ENCODE measurements at regions not wholly inside any gene's neighbourhood (a gene's known extent, or its start where the extent isn't known, plus 50 kb on each side); places are given as distances from the start of the nearest gene placed in this dataset.

DNA sequence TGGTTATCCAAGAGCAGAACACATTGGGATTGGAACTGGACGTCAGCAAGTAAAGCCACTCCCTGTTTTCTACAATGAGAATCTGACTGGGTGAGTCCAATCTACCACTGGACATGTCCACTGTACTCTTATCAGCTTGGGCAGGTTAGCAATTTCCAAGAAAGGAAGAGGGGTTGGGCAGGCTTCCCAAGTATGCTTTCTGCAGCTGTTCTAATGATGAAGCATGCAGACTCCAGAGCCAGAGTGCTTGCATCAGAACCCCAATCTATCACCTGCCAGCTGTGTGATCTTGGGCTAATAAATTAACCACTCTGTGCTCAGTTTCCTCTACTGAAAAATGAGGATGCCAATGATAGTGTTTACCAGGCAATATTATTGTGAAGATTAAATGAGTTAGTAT, 92.0 kb downstream of the EMP1 start:
- TF ChIP-seq DPF2 (IDR thresholded peaks at IDR 0.05) (no peak), NR2C2 (IDR thresholded peaks at IDR 0.05; ENCODE audit: borderline replicate concordance, control insufficient read depth, insufficient read length, low read depth) (no peak), POLR2A (IDR thresholded peaks at IDR 0.05; ENCODE audit: low read depth, low read length) (no peak)
- POLR2A ChIA-PET, result no interaction called here
- no peaks in the 10 kb centered on the region for H3K4me1 ChIP-seq (ENCODE audit: control insufficient read depth, insufficient read depth, low read length)
- CTCF ChIA-PET, result no interaction called here
- no peak overlapping the region for H2AFZ ChIP-seq (ENCODE audit: control insufficient read depth, low read depth, low read length)
- SMC1A ChIA-PET (ENCODE audit: uncharacterized antibody, unreplicated experiment), result interaction anchor here (0.5 to 0.6 kb wide), 2 partner anchors 705 to 1861 kb away, joined by 3 read pairs; no protein-coding TSS in a partner anchor
- no peaks in the 10 kb centered on the region for H3K36me3 ChIP-seq (ENCODE audit: control insufficient read depth in 2 of 2, insufficient read depth in 2 of 2, low read length in 1 of 2)
- no peak for ATAC-seq
- no peak overlapping the region for H3K4me3 ChIP-seq
- no peaks in the 10 kb centered on the region for H3K9me3 ChIP-seq (replicated peaks; ENCODE audit: control insufficient read depth, insufficient read depth, low read length)
- no peak overlapping the region for H3K4me2 ChIP-seq (ENCODE audit: control insufficient read depth, insufficient read depth)
- no peak overlapping the region for H3K27ac ChIP-seq (ENCODE audit: control insufficient read depth, insufficient read depth)
- RAD21 ChIA-PET (ENCODE audit: unreplicated experiment), result no interaction called here
- H3K27me3 ChIP-seq (replicated peaks in 1 of 2; ENCODE audit: control insufficient read depth in 2 of 2, insufficient read depth in 2 of 2, low read length in 1 of 2), result peaks cover 0 to 2% of the 10 kb centered on the region in 2 experiments; a peak in 1 of 4 replicates
- no peak for FAIRE-seq
- no peak for DNase-seq (ENCODE audit: low read depth, low spot score)
- no peaks in the 10 kb centered on the region; the same call in 1 of the 2 replicates for H4K20me1 ChIP-seq (ENCODE audit: control insufficient read depth, insufficient read depth)
- no peaks in the 10 kb centered on the region for H3K79me2 ChIP-seq (ENCODE audit: control insufficient read depth, insufficient read depth, low read length)
- in situ Hi-C loops (cut with MboI), result no loop called here
- no TSS peak for BruUV-seq (replicated peaks)
- intact Hi-C loops (cut with micrococcal nuclease; ENCODE audit: unreplicated experiment), result no loop called here
- WGBS (ENCODE audit: insufficient coverage, insufficient replicate concordance, low lambda C conversion rate, missing lambda C conversion rate), result 21% methylated on average over 1 of the region's 1 CpG
- no peak overlapping the region for H3K9ac ChIP-seq (ENCODE audit: control insufficient read depth, insufficient read depth, low read length)

DNA sequence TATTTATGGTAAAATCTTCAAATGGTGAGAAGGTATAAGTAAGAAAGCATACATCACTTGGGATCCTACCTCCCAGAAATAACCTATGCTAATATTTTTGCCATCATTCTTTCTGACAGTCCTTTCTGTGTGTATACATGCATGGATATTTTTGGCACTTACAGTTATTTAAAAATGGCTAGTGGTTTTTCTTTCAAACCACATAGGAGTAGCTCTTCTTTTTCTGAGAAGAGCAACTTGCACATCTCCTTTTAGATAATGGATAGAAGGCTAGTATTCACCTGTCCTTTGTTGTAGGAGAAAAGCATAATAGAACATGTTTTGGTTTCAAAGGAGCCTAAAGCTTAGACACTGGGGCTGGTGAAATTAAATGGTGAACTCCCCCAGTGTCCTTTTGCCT, 87.3 kb downstream of the EMP1 start:
- Histone ChIP-seq H3K4me3 (no peak overlapping the region), H3K9me3 (replicated peaks; ENCODE audit: control insufficient read depth, insufficient read depth, low read length) (no peaks in the 10 kb centered on the region), H3K79me2 (ENCODE audit: control insufficient read depth, insufficient read depth, low read length) (no peaks in the 10 kb centered on the region), H3K4me1 (ENCODE audit: control insufficient read depth, insufficient read depth, low read length) (no peaks in the 10 kb centered on the region), H3K9ac (ENCODE audit: control insufficient read depth, insufficient read depth, low read length) (no peak overlapping the region), H2AFZ (ENCODE audit: control insufficient read depth, low read depth, low read length) (no peak overlapping the region), H3K4me2 (ENCODE audit: control insufficient read depth, insufficient read depth) (no peak overlapping the region), H4K20me1 (ENCODE audit: control insufficient read depth, insufficient read depth) (no peaks in the 10 kb centered on the region; the same call in 1 of the 2 replicates), H3K27me3 (replicated peaks in 1 of 2; ENCODE audit: control insufficient read depth in 2 of 2, insufficient read depth in 2 of 2, low read length in 1 of 2) (0 out of 4 replicates have a peak, but pooled peaks cover 0 to 5% of the 10 kb centered on the region in 2 experiments), H3K27ac (ENCODE audit: control insufficient read depth, insufficient read depth) (no peak overlapping the region), H3K36me3 (ENCODE audit: control insufficient read depth in 2 of 2, insufficient read depth in 2 of 2, low read length in 1 of 2) (no peaks in the 10 kb centered on the region)
- DNase-seq (ENCODE audit: low read depth, low spot score) (no peak), ATAC-seq (no peak), FAIRE-seq (no peak)
- BruUV-seq (replicated peaks), result no TSS peak
- ChIA-PET SMC1A (ENCODE audit: uncharacterized antibody, unreplicated experiment) (no interaction called here), RAD21 (ENCODE audit: unreplicated experiment) (no interaction called here), CTCF (interaction anchor here (0.7 to 1.5 kb wide), 2 partner anchors 29 to 571 kb away, joined by 3 to 5 read pairs; no protein-coding TSS in a partner anchor), POLR2A (no interaction called here)
- TF ChIP-seq KAT2A (conservative IDR thresholded peaks at IDR 0.05; ENCODE audit: control insufficient read depth, low read depth, low read length) (no peak), RB1 (IDR thresholded peaks at IDR 0.05; ENCODE audit: borderline replicate concordance) (no peak), RAD21 (IDR thresholded peaks at IDR 0.05; ENCODE audit: insufficient read depth, low read depth, low read length) (no peak), SMARCA5 (IDR thresholded peaks at IDR 0.05) (no peak), BACH1 (IDR thresholded peaks at IDR 0.05; ENCODE audit: borderline replicate concordance) (no peak), ZNF24 (IDR thresholded peaks at IDR 0.05) (no peak)
- TF ChIP-seq, protein P1, sequence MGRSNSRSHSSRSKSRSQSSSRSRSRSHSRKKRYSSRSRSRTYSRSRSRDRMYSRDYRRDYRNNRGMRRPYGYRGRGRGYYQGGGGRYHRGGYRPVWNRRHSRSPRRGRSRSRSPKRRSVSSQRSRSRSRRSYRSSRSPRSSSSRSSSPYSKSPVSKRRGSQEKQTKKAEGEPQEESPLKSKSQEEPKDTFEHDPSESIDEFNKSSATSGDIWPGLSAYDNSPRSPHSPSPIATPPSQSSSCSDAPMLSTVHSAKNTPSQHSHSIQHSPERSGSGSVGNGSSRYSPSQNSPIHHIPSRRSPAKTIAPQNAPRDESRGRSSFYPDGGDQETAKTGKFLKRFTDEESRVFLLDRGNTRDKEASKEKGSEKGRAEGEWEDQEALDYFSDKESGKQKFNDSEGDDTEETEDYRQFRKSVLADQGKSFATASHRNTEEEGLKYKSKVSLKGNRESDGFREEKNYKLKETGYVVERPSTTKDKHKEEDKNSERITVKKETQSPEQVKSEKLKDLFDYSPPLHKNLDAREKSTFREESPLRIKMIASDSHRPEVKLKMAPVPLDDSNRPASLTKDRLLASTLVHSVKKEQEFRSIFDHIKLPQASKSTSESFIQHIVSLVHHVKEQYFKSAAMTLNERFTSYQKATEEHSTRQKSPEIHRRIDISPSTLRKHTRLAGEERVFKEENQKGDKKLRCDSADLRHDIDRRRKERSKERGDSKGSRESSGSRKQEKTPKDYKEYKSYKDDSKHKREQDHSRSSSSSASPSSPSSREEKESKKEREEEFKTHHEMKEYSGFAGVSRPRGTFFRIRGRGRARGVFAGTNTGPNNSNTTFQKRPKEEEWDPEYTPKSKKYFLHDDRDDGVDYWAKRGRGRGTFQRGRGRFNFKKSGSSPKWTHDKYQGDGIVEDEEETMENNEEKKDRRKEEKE (IDR thresholded peaks at IDR 0.05), result no peak
- TF ChIP-seq, protein P2, sequence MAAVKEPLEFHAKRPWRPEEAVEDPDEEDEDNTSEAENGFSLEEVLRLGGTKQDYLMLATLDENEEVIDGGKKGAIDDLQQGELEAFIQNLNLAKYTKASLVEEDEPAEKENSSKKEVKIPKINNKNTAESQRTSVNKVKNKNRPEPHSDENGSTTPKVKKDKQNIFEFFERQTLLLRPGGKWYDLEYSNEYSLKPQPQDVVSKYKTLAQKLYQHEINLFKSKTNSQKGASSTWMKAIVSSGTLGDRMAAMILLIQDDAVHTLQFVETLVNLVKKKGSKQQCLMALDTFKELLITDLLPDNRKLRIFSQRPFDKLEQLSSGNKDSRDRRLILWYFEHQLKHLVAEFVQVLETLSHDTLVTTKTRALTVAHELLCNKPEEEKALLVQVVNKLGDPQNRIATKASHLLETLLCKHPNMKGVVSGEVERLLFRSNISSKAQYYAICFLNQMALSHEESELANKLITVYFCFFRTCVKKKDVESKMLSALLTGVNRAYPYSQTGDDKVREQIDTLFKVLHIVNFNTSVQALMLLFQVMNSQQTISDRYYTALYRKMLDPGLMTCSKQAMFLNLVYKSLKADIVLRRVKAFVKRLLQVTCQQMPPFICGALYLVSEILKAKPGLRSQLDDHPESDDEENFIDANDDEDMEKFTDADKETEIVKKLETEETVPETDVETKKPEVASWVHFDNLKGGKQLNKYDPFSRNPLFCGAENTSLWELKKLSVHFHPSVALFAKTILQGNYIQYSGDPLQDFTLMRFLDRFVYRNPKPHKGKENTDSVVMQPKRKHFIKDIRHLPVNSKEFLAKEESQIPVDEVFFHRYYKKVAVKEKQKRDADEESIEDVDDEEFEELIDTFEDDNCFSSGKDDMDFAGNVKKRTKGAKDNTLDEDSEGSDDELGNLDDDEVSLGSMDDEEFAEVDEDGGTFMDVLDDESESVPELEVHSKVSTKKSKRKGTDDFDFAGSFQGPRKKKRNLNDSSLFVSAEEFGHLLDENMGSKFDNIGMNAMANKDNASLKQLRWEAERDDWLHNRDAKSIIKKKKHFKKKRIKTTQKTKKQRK (IDR thresholded peaks at IDR 0.05; ENCODE audit: low read depth, low read length), result no peak
- intact Hi-C loops (cut with micrococcal nuclease; ENCODE audit: unreplicated experiment), result no loop called here
- in situ Hi-C loops (cut with MboI), result no loop called here

Data from GM12878 (cell line).